Choroid plexus epithelial cell (primary cell): ENCODE measurements at regions not wholly inside any gene's neighbourhood (a gene's known extent, or its start where the extent isn't known, plus 50 kb on each side); places are given as distances from the start of the nearest gene placed in this dataset.

Experiments
- DNase-seq: peaks from one replicate; pipeline ENCODE4 v3.0.0-alpha.2; 2010; ENCODE audit warnings: low read depth
- H3K4me3 ChIP-seq: 2 replicates; pipeline ENCODE4 v1.5.1; 2011; ENCODE audit warnings: low read depth, mild to moderate bottlenecking, control low read depth, low read length, moderate library complexity
- CTCF ChIP-seq: conservative IDR thresholded peaks from 2 replicates; pipeline ENCODE4 v1.5.1; 2011; ENCODE audit warnings: low read depth, mild to moderate bottlenecking, control low read depth, inconsistent platforms, low read length, moderate library complexity

GRCh38 chr12:125193376-125194152 is 128.3 kb downstream of the AACS start:
- peak; percentile 19 for TF ChIP-seq CTCF
- no peak for DNase-seq

GRCh38 chr12:125194163-125194773 is 129.0 kb downstream of the AACS start:
- TF ChIP-seq CTCF, result no peak
- no peak for DNase-seq
- no peak overlapping the region for H3K4me3 ChIP-seq

More at GRCh38 chr12:125193376-125194152, 128.3 kb downstream of the AACS start:
- H3K4me3 ChIP-seq, result no peak overlapping the region

- no peak overlapping the region for H3K4me3 ChIP-seq
- no peak for DNase-seq
Measured at GRCh38 chr12:125194987-125195386, 129.8 kb downstream of the AACS start.

GRCh38 chr12:125197326-125197725 is 132.1 kb downstream of the AACS start:
- DNase-seq, result no peak
- TF ChIP-seq CTCF, result no peak
- H3K4me3 ChIP-seq, result no peak overlapping the region

More at GRCh38 chr12:125194987-125195386, 129.8 kb downstream of the AACS start:
- TF ChIP-seq CTCF, result no peak

GRCh38 chr12:125198652-125199051 is 133.4 kb downstream of the AACS start:
- no peak for TF ChIP-seq CTCF
- H3K4me3 ChIP-seq, result no peak overlapping the region
- no peak for DNase-seq

GRCh38 chr12:125201090-125201489 is 135.9 kb downstream of the AACS start:
- no peak overlapping the region for H3K4me3 ChIP-seq
- DNase-seq, result no peak
- TF ChIP-seq CTCF, result no peak
